HG03039 (cell line): ENCODE measurements at regions not wholly inside any gene's neighbourhood (a gene's known extent, or its start where the extent isn't known, plus 50 kb on each side); places are given as distances from the start of the nearest gene placed in this dataset.
A peak's percentile ranks its signal among the peaks of the same experiment; 100 is the strongest.
"Not testable (repeated sequence)": the region's sequence is repeated elsewhere in the genome, so short reads cannot be mapped to it uniquely, and the experiment has no call there.

Experiments used
- ATAC-seq: cut with Tn5 transposase; IDR thresholded peaks from one replicate; pipeline ENCODE4 v1.9.1; 2021; ENCODE audit warnings: mild to moderate bottlenecking, moderate library complexity; ENCODE audit not compliant: unreplicated experiment

DNA sequence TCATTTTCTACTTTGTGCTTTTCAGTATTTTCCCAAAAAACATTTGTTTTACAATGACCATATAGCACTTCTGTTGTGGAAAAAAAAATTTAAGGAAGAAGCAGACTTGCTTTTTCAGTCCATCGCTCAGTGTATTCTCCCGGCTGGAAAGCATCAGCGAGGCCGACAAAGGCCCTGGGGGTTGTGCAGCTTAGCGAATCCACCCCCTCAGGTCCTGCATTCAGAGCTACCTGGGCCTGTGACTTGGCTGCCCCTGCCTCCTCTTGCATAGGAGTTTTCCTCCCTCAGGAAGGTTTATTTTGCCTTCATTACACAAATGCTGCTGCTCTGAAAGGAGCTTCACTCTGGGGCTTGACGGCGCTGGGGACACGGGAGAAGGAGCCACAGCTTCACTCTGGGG is 244.4 kb upstream of the MGAT5 start:
- ATAC-seq = no peak

DNA sequence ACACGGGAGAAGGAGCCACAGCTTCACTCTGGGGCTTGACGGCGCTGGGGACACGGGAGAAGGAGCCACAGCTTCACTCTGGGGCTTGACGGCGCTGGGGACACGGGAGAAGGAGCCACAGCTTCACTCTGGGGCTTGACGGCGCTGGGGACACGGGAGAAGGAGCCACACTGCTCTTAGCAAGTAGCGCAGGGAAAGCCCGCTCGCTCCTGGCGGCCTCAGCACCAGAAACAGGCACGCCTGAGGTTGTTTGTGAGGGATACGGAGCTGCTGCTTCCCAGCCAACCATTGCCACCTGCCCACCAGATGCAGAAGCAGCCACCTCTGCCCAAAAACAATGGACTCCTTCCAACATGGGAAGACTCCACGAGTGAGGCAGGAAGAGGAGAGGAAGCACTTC is 244.0 kb upstream of the MGAT5 start:
- not testable (repeated sequence) for ATAC-seq

DNA sequence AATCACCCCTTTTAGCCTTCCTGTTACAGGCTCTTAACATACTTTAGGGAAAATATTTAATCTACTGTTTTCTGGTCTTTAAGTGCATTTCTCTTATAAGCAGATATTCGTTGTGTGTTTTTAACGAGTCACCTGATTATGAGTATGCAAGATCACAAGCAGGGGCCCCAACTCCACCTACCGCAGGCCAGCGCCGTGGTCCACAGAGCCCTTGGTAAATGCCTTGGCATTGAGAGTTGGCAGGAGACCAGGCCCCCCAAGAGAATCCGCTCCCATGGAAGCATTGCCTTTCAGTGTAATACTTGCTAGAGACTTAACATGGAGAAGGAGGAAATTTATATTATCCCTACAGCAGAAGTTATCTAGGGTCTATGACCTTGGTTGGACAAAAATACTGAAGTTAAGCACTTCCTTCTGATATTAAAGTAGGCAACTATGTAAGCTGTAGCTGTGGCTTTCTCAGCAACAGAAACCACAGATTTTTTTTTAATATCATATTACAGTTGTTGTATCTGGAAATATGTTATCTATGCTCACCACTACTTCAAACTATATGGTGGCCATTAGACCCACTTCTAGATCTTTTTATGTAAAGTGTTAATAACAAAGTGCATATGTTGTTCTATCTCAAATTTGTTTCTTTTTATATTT is 241.8 kb upstream of the MGAT5 start:
- ATAC-seq = no peak

DNA sequence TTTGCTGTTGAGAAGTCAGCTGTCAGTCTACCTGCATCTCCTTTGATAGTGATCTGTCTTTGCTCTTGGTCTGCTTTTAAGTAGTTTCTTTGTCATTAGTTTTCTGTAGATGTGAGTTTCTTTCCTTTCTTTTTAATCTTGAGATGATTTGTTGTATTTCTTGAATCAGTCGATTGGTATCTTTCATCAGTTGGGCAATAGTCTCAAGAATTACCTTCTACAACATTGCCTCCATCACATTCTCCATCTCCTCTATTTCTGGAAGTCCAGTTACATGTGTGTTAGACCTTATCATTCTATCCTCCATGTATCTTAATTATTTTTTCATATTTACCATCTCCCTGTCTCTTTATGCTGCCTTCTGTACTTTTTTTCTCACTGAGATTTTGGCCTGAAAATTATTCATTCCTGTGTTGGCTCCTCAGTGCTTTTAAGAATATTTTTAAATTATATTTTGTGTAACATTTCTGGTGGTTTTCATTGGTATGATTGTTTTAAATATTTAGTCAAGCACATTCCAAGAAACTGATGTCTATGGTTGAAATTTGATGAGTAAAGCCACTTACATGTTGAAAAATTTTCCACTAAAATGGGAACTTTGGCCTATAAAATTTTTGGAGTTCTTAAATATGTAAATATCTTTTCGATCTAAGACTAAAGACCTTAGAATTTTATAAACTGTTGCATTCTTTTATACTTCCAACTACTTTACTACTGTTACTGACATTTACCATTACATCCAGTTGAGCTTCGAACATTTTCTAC is 239.5 kb upstream of the MGAT5 start:
- ATAC-seq = no peak

DNA sequence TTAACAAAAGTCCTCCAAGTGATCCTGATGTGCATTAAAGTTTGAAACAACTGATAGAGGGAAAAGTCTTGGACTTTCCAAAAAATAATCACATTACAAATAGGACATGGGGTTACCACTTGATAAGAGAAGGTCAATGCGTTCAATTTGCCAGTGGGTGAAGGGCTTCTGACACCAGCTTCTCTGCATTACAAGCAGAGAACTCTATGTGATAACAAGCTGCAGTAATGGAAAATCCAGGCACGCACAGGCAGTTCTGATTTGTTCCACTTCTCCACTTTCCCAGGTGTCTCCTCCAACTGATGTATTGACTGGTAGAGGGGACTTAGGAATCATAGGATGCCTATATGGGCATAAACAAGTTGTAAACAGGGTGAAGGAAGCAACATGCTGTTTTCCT is 234.0 kb upstream of the MGAT5 start:
- no peak for ATAC-seq

DNA sequence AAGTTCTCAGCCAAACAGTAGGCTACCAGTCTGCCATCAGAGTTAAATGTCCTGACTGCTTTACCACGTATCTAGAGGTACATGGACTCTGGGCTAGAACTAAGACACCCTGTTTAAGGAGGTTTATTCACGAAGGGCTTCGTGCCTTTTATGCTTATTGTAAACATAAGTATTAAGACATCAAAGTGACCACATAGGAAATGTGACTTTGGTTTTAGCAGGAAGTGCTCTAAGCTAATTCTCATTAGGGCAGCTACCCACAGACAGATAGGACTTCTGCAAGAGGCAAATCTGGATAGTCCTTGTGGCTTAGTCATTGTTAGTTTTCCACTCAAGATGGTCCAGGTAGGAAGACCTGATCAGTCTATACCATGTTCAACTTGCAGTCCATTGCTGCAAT is 233.3 kb upstream of the MGAT5 start:
- ATAC-seq = no peak

DNA sequence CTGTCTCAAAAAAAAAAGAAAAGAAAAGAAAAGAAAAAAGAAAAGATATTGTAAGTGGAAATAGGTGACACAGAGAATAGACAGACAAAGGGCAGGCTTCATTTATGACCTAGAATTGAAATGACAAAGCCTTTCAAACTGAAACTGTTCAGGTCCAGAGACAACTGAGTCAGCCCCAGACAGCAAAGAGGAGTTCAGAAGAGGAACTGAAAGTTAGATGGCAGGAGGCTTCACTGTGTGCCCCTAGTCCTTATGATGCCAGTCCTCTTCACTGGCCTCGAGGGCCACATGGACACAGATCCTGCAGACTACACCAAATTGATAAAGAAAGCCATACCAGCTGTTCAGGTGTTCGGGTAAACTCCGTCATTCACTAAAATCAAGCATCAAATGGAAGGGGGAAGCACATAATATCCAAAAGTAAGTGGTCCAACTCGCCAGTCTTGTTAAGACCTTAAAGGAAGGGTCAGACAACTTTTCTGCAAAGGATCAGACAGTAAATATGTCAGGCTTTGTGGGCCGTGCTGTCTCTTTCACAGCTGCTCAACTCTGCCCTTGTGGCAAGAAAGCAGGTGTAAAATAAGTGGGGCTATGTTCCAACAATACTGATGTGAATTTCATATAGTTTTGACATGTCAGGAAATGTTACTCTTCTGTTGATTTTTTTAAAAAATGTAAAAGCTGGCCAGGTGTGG is 231.9 kb upstream of the MGAT5 start:
- peak; percentile 97 for ATAC-seq

DNA sequence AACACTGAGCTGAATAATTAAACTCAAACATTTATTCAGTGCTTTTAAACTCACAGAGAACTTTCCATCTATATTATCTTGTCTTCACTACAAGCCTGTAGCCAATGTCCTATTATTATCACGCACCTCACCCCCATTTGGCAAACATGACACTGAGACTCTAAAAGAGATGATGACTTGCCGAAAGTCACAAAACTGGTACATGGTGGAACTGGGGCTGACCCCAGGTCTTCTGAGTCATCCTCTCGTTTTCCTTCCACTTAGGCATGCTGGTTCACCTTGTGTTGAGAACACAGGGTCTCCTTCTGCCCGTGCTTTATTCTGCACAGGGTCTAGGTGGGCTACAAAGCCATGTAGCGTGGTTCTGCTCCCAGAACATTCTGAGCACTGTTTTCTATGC is 230.0 kb upstream of the MGAT5 start:
- ATAC-seq = no peak

DNA sequence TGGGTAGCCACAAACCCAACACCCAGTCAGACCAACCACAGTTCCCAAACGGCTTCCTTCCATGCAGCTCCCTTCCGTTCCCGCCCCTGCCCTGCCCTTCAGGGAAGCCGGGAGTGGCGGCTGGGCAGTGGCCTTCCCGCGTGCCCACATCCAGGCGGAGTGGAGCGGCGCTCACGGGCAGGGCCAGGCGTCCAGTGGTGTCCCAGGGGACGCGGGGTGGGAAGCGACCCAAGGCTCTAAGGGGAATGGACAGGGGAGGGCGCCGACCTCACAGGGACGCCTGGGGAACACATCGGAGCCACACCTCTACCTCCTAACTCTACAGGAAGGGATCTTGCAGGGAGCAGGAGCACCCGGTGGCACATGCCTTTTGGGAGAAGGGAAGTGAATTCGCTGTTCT is 225.9 kb upstream of the MGAT5 start:
- no peak for ATAC-seq

DNA sequence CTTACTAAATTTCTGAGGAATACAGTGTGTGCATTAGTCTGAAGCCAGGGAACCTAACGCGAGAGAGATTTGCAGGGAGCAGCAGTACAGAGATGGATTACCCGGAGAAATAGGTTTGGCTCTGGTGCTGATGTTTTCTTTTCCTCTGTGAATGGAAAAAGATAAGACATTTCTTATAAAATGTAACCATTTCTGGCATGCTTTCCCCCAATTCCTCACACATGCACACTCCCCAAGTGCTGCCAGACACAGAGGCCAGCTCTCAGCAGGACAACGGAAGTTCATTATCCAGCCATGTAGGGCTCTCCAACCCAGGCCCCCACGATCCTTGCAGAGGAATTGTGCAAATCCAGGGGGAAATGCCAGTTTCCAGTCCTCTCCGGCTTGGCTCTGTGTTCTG is 224.5 kb upstream of the MGAT5 start:
- no peak for ATAC-seq

DNA sequence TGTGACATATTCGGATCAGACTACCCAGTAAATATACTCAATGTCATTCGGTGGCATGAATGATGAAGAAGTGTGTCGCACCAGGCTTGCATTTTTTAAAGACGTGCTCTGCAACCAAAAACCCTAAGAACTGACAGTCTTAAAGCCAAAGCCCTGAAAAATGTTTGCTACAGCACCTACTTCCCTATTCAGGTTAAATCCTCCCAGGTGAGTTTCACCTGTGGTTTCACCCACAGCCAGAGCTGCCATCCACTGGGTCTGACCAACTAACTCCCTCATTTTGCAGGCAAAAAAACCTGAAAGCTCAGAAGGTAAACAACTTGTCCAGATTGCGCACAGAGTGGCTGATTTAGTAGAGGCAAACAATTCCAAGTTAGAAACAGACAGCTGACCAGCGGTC is 222.3 kb upstream of the MGAT5 start:
- no peak for ATAC-seq

DNA sequence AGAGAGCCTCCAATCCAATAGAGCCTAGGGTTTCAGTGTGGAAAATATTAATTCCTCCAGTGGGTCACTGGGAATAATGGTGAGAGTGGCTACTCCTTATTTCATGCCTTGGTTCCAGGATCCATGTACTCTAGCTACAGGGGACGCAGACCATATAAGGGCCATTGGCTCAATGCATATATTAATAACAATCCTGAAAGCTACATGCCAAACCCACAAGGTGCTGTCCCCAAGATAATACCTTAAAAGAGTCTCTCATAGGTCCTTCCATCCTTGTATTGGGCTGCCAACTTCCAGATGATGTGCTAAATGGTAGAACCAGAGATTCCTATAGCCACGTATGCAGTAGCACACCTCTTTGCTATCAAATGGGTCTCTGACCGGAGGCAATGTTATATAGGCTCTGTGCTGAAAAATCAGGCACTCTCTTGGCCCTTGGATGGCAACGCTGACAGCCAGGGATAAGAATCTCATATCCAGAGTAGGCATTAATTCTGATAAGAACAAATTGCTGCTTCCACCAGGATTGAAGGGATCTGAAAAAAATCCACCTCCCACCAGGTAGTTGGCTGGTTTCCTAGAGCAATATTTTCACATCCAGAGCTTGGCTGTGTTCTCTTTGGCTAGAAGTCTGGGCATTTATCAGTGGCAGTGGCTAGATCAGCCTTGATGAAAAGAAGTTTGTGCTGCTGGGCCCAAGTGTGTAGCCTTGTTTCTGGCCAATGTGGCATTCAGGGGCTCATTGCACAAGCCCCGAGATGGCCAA is 218.1 kb upstream of the MGAT5 start:
- ATAC-seq = no peak

DNA sequence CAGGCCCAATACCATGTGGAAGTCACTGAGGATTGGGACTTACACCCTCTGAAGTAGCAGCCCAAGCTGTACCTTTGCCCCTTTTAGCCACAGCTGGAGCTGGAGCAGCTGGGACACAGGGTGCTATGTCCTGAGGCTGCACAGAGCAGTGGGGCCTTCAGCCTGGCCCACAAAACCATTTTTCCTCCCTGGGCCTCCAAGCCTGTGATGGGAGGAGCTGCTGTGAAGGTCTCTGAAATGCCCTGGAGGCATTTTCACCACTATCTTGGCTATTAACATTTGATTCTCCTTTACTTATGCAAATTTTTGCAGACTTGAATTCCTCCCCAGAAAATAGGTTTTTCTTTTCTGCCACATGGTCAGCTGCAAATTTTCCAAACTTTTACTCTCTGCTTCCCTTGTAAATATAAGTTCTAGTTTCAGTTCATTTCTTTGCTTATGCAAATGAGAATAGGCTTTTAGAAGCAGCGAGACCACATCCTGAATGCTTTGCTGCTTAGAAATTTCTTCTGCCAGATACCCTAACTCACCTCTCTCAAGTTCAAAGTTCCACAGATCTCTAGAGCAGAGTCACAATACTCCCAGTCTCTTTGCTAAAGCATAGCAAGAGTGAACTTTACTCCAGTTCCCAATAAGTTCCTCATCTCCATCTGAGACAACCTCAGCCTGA is 213.8 kb upstream of the MGAT5 start:
- no peak for ATAC-seq

DNA sequence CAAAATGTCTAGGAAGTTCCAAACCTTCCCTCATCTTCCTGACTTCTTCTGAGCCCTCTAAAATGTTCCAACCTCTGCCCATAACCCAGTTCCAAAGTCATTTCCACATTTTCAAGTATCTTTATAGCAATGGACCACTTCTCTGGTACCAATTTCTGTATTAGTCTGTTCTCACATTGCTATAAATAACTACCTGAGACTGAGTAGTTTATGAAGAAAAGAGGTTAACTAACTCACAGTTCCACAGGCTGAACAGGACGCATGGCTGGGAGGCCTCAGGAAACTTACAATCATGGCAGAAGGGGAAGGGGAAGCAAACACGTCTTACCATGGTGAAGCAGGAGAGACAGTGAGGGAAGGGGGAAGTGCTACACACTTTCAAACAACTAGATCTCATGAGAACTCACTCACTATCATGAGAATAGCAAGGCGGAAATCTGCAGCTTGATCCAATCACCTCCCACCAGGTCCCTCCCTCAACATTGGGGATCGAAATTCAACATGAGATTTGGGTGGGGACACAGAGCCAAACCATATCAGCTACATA is 213.2 kb upstream of the MGAT5 start:
- ATAC-seq = not testable (repeated sequence)

DNA sequence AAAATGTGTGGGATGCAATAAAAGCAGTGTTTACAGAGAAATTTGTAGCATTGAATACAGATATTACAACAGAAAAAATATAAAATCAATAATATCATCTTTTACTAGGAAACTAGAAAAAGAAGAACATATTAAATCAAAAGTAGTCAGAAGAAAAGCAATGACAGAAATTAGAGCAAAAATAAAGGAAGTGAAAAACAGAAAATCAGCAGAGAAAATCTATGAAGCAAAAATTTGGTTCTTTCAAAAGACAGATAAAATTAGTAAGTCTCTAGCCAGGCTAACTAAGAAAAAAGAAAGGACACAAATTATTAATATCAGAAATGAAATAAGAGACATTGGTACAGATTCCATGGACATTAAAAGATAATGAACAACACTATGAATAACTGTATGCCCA is 212.0 kb upstream of the MGAT5 start:
- no peak for ATAC-seq

DNA sequence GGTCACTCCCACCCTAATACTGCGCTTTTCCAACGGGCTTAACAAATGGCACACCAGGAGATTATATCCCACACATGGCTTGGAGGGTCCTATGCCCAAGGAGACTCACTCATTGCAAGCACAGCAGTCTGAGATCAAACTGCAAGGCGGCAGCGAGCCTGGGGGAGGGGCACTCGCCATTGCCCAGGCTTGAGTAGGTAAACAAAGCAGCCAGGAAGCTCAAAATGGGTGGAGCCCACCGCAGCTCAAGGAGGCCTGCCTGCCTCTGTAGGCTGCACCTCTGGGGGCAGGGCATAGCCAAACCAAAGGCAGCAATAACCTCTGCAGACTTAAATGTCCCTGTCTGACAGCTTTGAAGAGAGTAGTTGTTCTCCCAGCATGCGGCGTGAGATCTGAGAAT is 210.8 kb upstream of the MGAT5 start:
- ATAC-seq = not testable (repeated sequence)

DNA sequence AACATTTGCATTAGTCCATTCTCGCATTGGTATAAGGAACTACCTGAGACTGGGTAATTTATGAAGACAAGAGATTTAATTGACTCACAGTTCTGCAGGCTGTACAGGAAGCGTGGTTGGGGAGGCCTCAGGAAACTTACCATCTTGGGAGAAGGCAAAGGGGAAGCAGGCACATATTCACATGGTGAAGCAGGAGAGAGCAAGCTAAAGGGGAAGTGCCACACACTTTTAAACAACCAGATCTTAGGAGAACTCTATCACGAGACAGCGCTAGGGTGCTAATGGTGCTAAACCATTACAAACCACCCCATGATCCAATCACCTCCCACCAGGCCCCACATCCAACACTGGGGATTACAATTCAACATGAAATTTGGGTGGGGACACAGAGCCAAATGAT is 201.7 kb upstream of the MGAT5 start:
- no peak for ATAC-seq

DNA sequence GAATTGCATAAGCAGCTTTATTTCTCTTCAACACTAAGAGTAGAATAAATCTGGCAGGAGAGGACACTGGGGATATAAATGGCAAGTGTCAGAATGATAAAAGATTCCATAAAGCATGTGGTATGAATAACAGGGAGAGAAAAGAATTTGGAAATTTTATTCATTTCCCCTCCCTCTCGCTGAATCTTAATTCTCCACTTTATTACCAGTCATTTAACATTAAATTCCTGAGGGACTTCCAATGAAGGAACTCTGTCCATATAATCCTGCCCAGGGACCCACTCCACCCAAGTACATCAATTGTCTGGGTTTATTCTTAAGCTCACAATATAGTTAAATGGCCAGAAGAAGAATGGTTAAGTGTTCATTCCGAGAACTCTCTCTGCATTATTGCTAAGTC is 197.7 kb upstream of the MGAT5 start:
- ATAC-seq = no peak

DNA sequence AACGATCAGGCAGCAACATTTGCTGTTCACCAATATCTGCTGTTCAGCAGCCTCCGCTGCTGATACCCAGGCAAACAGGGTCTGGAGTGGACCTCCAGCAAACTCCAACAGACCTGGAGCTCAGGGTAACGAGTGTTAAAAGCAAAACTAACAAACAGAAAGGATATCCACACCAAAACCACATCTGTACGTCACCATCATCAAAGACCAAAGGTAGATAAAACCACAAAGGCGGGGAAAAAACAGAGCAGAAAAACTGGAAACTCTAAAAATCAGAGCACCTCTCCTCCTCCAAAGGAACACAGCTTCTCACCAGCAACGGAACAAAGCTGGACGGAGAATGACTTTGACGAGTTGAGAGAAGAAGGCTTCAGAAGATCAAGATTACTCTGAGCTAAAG is 192.8 kb upstream of the MGAT5 start:
- ATAC-seq = not testable (repeated sequence)

DNA sequence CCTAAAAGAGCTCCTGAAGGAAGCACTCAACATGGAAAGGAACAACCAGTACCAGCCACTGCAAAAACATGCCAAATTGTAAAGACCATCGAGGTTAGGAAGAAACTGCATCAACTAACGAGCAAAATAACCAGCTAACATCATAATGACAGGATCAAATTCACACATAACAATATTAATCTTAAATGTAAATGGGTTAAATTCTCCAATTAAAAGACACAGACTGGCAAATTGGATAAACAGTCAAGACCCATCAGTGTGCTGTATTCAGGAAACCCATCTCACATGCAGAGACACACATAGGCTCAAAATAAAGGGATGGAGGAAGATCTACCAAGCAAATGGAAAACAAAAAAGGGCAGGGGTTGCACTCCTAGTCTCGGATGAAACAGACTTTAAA is 191.6 kb upstream of the MGAT5 start:
- not testable (repeated sequence) for ATAC-seq

DNA sequence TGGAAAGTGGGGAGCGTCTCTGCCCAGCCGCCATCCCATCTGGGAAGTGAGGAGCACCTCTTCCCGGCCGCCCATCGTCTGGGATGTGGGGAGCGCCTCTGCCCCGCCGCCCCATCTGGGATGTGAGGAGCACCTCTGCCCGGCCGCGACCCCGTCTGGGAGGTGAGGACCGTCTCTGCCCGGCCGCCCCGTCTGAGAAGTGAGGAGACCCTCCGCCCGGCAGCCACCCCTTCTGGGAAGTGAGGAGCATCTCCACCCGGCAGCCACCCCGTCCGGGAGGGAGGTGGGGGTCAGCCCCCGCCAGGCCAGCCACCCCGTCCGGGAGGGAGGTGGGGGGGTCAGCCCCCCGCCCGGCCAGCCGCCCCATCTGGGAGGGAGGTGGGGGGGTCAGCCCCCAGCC is 190.0 kb upstream of the MGAT5 start:
- not testable (repeated sequence) for ATAC-seq
